HCT116 (cell line): ENCODE measurements at regions not wholly inside any gene's neighbourhood (a gene's known extent, or its start where the extent isn't known, plus 50 kb on each side); places are given as distances from the start of the nearest gene placed in this dataset.

ENCODE experiments used
- ATAC-seq: fragments of 200-7000 bp; cut with Tn5 transposase; 2 replicates; pipeline ENCODE4 v1.9.1; 2020; ENCODE audit warnings: mild to moderate bottlenecking, moderate library complexity
- BruUV-seq: library from RNA; stranded (reverse); fragments of 400-500 nt; replicated peaks from 2 replicates; lab custom pipeline; 2021; lab: Mats Ljungman, UMichigan
- CTCF ChIA-PET: fragments of 300-600 bp; sonication (Branson Sonifier 250); formaldehyde crosslinking; loops from one replicate; lab custom pipeline; 2021; ENCODE audit warnings: antibody characterized with exemption; lab: Charles Lee
- POLR2A ChIA-PET: fragments of 300-600, 350-600 bp; sonication (Branson Sonifier 250); formaldehyde crosslinking; loops from one replicate; lab custom pipeline; 2021; ENCODE audit warnings: antibody characterized with exemption; lab: Charles Lee
- RAD21 ChIA-PET, 2 experiments: fragments of 300-600 bp; sonication (Branson Sonifier 250); formaldehyde crosslinking; loops; one replicate each; lab custom pipeline; 2023; ENCODE audit warnings: low total read pairs in 2 of 2; ENCODE audit not compliant: uncharacterized antibody in 2 of 2, unreplicated experiment in 2 of 2, low non-redundant PET in 1 of 2; lab: Charles Lee
- DNase-seq: peaks from one replicate; pipeline ENCODE4 v3.0.0-alpha.2; 2010; ENCODE audit warnings: low read depth, low spot score
- H2AFZ ChIP-seq: fragments of 200-600 bp; shearing (Covaris generic), sonication (generic); 2 replicates; pipeline ENCODE4 v1.6.1; 2017; ENCODE audit warnings: low read depth, mixed run types, mixed read lengths, antibody characterized with exemption, low read length; ENCODE audit not compliant: poor library complexity, severe bottlenecking
- H3K27ac ChIP-seq: 2 replicates; pipeline ENCODE4 v1.5.1; 2012; ENCODE audit warnings: low read depth, low read length
- H3K27me3 ChIP-seq: fragments of 200-600 bp; sonication (generic); 2 replicates; pipeline ENCODE4 v1.6.1; 2016; ENCODE audit warnings: mixed run types, low read length, mixed read lengths; ENCODE audit not compliant: insufficient read depth
- H3K36me3 ChIP-seq, 2 experiments: fragments of 200-500 bp in 1 of 2; fragments of 200-600 bp in 1 of 2; sonication (Bioruptor generic) in 1 of 2; sonication (generic) in 1 of 2; 2 replicates each; pipeline versions ENCODE4 v1.5.1 to v1.6.1; 2014 to 2016; ENCODE audit warnings: low read length in 2 of 2, inconsistent platforms in 1 of 2, mixed read lengths in 1 of 2, mixed run types in 1 of 2; ENCODE audit not compliant: insufficient read depth in 2 of 2, control insufficient read depth in 1 of 2
- H3K4me1 ChIP-seq, 2 experiments: fragments of 200-600 bp in 1 of 2; sonication (generic) in 1 of 2; 2 replicates each; pipeline versions ENCODE4 v1.5.1 to v1.6.1; 2012 to 2017; ENCODE audit warnings: low read length in 2 of 2, inconsistent platforms in 1 of 2, mild to moderate bottlenecking in 1 of 2, mixed read lengths in 1 of 2, mixed run types in 1 of 2, moderate library complexity in 1 of 2; ENCODE audit not compliant: insufficient read depth in 2 of 2, control insufficient read depth in 1 of 2
- H3K4me2 ChIP-seq: fragments of 200-600 bp; sonication (generic); 2 replicates; pipeline ENCODE4 v1.6.1; 2017; ENCODE audit warnings: mixed run types, low read length, mixed read lengths
- H3K4me3 ChIP-seq, 2 experiments: fragments of 200-600 bp in 1 of 2; sonication (generic) in 1 of 2; replicated peaks in 1 of 2; 2 replicates each; pipeline ENCODE4 v1.5.1; 2011 to 2016; ENCODE audit warnings: low read length in 2 of 2, control low read depth in 1 of 2, low read depth in 1 of 2, mild to moderate bottlenecking in 1 of 2, mixed read lengths in 1 of 2, mixed run types in 1 of 2
- H3K79me2 ChIP-seq: fragments of 200-600 bp; sonication (generic); 2 replicates; pipeline ENCODE4 v1.6.1; 2017; ENCODE audit warnings: mild to moderate bottlenecking, mixed run types, low read length, moderate library complexity, mixed read lengths; ENCODE audit not compliant: insufficient read depth
- H3K9ac ChIP-seq: fragments of 200-600 bp; sonication (generic); 2 replicates; pipeline ENCODE4 v1.6.1; 2016; ENCODE audit warnings: low read length, mixed read lengths
- H3K9me2 ChIP-seq: fragments of 200-600 bp; sonication (generic), shearing (Covaris generic); 2 replicates; pipeline ENCODE4 v1.6.1; 2017; ENCODE audit warnings: mixed run types, mild to moderate bottlenecking, moderate library complexity; ENCODE audit not compliant: insufficient read depth
- H3K9me3 ChIP-seq, 2 experiments: fragments of 200-500 bp in 1 of 2; fragments of 200-600 bp in 1 of 2; sonication (Bioruptor generic) in 1 of 2; sonication (generic) in 1 of 2; 2 replicates each; pipeline ENCODE4 v1.6.1; 2014 to 2017; ENCODE audit warnings: low read length in 2 of 2, mixed read lengths in 2 of 2, inconsistent platforms in 1 of 2, low read depth in 1 of 2, mild to moderate bottlenecking in 1 of 2, mixed run types in 1 of 2, moderate library complexity in 1 of 2; ENCODE audit not compliant: control insufficient read depth in 1 of 2, insufficient read depth in 1 of 2
- H4K20me1 ChIP-seq: fragments of 200-600 bp; sonication (generic), shearing (Covaris generic); 2 replicates; pipeline ENCODE4 v1.6.1; 2017; ENCODE audit warnings: mixed run types, mild to moderate bottlenecking, moderate library complexity; ENCODE audit not compliant: insufficient read depth
- CEBPB ChIP-seq: IDR thresholded peaks from 2 replicates; pipeline ENCODE4 v1.6.1; 2012; ENCODE audit warnings: low read depth
- EGR1 ChIP-seq: IDR thresholded peaks from 2 replicates; pipeline ENCODE4 v1.6.1; 2012; ENCODE audit warnings: low read depth
- ELF1 ChIP-seq: IDR thresholded peaks from 2 replicates; pipeline ENCODE4 v1.6.1; 2012; ENCODE audit warnings: low read depth, borderline replicate concordance
- EZH2 ChIP-seq: fragments of 200-600 bp; sonication (generic); IDR thresholded peaks from 2 replicates; pipeline ENCODE4 v1.6.1; 2017; ENCODE audit warnings: antibody characterized with exemption, mixed run types
- EZH2phosphoT487 ChIP-seq: fragments of 200-600 bp; IDR thresholded peaks from 2 replicates; pipeline ENCODE4 v1.6.1; 2018; ENCODE audit warnings: antibody characterized with exemption, borderline replicate concordance
- FOSL1 ChIP-seq: IDR thresholded peaks from 2 replicates; pipeline ENCODE4 v1.6.1; 2012; ENCODE audit warnings: low read depth
- POLR2A ChIP-seq: IDR thresholded peaks from 2 replicates; pipeline ENCODE4 v1.7.0; 2011; ENCODE audit warnings: borderline replicate concordance; ENCODE audit not compliant: insufficient read depth, insufficient read length; ENCODE audit errors: extremely low read depth
- POLR2AphosphoS5 ChIP-seq: IDR thresholded peaks from 2 replicates; pipeline ENCODE4 v1.6.1; 2011; ENCODE audit warnings: mild to moderate bottlenecking, low read depth, low read length, moderate library complexity
- RAD21 ChIP-seq: IDR thresholded peaks from 2 replicates; pipeline ENCODE4 v1.6.1; 2012; ENCODE audit warnings: low read depth, mild to moderate bottlenecking
- SP1 ChIP-seq: IDR thresholded peaks from 2 replicates; pipeline ENCODE4 v1.6.1; 2012; ENCODE audit warnings: low read depth
- SRF ChIP-seq: IDR thresholded peaks from 2 replicates; pipeline ENCODE4 v1.6.1; 2012; ENCODE audit warnings: low read depth
- TCF7L2 ChIP-seq: IDR thresholded peaks from 2 replicates; pipeline ENCODE4 v1.7.0; 2011; ENCODE audit warnings: borderline replicate concordance, inconsistent platforms; ENCODE audit not compliant: insufficient read depth, insufficient read length; ENCODE audit errors: extremely low read depth
- intact Hi-C: fragments of 100-400 bp; cut with micrococcal nuclease; formaldehyde crosslinking; loops from 2 replicates; pipeline ENCODE4 v1.10.0; 2022
- TF ChIP-seq, protein P1 (sequence below), 3 experiments: fragments of 200-600 bp in 1 of 3; sonication (generic) in 1 of 3; IDR thresholded peaks in 2 of 3; conservative IDR thresholded peaks in 1 of 3; 2 replicates each; pipeline ENCODE4 v1.5.1; 2012 to 2017; ENCODE audit warnings: low read depth in 2 of 3, low read length in 2 of 3, antibody characterized with exemption in 1 of 3, borderline replicate concordance in 1 of 3, control low read depth in 1 of 3, mild to moderate bottlenecking in 1 of 3, mixed read lengths in 1 of 3, mixed run types in 1 of 3, moderate library complexity in 1 of 3; ENCODE audit not compliant: insufficient read depth in 1 of 3
- TF ChIP-seq, protein P2 (sequence below): IDR thresholded peaks from 2 replicates; pipeline ENCODE4 v1.6.1; 2012; ENCODE audit warnings: low read depth
- TF ChIP-seq, protein P3 (sequence below): IDR thresholded peaks from 2 replicates; pipeline ENCODE4 v1.6.1; 2012
- TF ChIP-seq, protein P4 (sequence below): IDR thresholded peaks from 2 replicates; pipeline ENCODE4 v1.6.1; 2012

DNA sequence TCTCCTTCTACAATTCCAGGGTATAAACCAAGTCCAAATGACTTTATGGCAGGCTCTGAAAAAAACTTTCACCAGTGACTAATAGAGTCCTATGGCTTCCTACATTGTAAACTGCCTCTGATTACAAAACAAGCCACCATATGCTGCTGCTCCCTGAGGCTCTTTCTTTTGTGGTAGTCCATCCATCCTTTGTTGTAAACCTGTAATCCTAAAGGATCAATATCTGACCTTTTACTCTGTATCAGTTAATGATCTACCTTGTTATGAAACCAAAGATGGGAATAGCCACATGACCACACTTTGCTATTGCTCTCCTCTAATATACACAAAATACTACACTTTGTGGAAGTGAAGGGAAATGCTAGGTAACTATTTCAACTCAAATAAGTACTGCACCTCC, 434.7 kb upstream of the AGTR1 start:
- RAD21 ChIA-PET: no interaction called here
- no TSS peak for BruUV-seq

DNA sequence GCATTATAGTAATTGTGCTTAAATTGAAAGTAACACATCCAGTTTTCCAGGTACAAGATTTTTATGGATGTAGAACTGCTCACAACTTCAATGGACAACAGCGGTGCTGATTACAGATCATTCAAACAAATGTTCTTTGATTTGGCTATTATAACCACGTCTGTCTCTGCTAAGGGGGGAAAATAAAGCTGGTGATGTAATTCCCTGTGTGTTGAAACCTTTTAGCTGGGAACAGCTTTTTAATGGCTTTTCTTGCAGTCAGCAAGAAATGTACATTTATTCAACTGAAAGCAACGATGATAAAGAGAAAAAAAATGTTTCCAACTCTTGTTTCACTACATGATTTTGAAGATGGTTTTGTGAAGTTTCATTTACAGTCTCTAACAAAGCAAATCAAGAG, 431.9 kb upstream of the AGTR1 start:
- Histone ChIP-seq H4K20me1 (no peaks in the 10 kb centered on the region), H3K9me2 (no peaks in the 10 kb centered on the region), H3K79me2 (no peaks in the 10 kb centered on the region), H3K36me3 (no peaks in the 10 kb centered on the region), H3K27ac (no peak overlapping the region), H3K4me2 (no peak overlapping the region), H3K9ac (no peak overlapping the region), H2AFZ (no peak overlapping the region), H3K27me3 (no peaks in the 10 kb centered on the region), H3K4me3 (no peak overlapping the region), H3K9me3 (no peaks in the 10 kb centered on the region), H3K4me1 (no peaks in the 10 kb centered on the region)
- CTCF ChIA-PET: no interaction called here
- intact Hi-C loops: no loop called here
- ATAC-seq (no peak), DNase-seq (no peak)
- RAD21 ChIA-PET: no interaction called here
- POLR2A ChIA-PET: no interaction called here
- no TSS peak for BruUV-seq
- no peak for TF ChIP-seq CEBPB
- TF ChIP-seq FOSL1: no peak
- no peak for TF ChIP-seq TCF7L2
- TF ChIP-seq POLR2AphosphoS5: no peak
- TF ChIP-seq EGR1: no peak
- TF ChIP-seq, protein P1, sequence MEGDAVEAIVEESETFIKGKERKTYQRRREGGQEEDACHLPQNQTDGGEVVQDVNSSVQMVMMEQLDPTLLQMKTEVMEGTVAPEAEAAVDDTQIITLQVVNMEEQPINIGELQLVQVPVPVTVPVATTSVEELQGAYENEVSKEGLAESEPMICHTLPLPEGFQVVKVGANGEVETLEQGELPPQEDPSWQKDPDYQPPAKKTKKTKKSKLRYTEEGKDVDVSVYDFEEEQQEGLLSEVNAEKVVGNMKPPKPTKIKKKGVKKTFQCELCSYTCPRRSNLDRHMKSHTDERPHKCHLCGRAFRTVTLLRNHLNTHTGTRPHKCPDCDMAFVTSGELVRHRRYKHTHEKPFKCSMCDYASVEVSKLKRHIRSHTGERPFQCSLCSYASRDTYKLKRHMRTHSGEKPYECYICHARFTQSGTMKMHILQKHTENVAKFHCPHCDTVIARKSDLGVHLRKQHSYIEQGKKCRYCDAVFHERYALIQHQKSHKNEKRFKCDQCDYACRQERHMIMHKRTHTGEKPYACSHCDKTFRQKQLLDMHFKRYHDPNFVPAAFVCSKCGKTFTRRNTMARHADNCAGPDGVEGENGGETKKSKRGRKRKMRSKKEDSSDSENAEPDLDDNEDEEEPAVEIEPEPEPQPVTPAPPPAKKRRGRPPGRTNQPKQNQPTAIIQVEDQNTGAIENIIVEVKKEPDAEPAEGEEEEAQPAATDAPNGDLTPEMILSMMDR (IDR thresholded peaks at IDR 0.05 in 2 of 3, conservative IDR thresholded peaks at IDR 0.05 in 1 of 3; ENCODE audit: borderline replicate concordance in 1 of 3, insufficient read depth in 1 of 3, low read depth in 2 of 3, low read length in 2 of 3): no peak
- TF ChIP-seq EZH2: no peak
- TF ChIP-seq, protein P2, sequence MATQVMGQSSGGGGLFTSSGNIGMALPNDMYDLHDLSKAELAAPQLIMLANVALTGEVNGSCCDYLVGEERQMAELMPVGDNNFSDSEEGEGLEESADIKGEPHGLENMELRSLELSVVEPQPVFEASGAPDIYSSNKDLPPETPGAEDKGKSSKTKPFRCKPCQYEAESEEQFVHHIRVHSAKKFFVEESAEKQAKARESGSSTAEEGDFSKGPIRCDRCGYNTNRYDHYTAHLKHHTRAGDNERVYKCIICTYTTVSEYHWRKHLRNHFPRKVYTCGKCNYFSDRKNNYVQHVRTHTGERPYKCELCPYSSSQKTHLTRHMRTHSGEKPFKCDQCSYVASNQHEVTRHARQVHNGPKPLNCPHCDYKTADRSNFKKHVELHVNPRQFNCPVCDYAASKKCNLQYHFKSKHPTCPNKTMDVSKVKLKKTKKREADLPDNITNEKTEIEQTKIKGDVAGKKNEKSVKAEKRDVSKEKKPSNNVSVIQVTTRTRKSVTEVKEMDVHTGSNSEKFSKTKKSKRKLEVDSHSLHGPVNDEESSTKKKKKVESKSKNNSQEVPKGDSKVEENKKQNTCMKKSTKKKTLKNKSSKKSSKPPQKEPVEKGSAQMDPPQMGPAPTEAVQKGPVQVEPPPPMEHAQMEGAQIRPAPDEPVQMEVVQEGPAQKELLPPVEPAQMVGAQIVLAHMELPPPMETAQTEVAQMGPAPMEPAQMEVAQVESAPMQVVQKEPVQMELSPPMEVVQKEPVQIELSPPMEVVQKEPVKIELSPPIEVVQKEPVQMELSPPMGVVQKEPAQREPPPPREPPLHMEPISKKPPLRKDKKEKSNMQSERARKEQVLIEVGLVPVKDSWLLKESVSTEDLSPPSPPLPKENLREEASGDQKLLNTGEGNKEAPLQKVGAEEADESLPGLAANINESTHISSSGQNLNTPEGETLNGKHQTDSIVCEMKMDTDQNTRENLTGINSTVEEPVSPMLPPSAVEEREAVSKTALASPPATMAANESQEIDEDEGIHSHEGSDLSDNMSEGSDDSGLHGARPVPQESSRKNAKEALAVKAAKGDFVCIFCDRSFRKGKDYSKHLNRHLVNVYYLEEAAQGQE: no peak
- no peak for TF ChIP-seq ELF1
- TF ChIP-seq, protein P3, sequence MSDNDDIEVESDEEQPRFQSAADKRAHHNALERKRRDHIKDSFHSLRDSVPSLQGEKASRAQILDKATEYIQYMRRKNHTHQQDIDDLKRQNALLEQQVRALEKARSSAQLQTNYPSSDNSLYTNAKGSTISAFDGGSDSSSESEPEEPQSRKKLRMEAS: no peak
- no peak for TF ChIP-seq EZH2phosphoT487
- TF ChIP-seq SRF: no peak

More for the DNA sequence above, 434.7 kb upstream of the AGTR1 start:
- Histone ChIP-seq H3K4me2 (no peak overlapping the region), H3K4me1 (no peaks in the 10 kb centered on the region), H3K9ac (no peak overlapping the region), H4K20me1 (no peaks in the 10 kb centered on the region), H2AFZ (no peak overlapping the region), H3K27me3 (no peaks in the 10 kb centered on the region), H3K79me2 (no peaks in the 10 kb centered on the region), H3K36me3 (no peaks in the 10 kb centered on the region), H3K9me3 (no peaks in the 10 kb centered on the region), H3K4me3 (no peak overlapping the region), H3K9me2 (no peaks in the 10 kb centered on the region), H3K27ac (no peak overlapping the region)
- intact Hi-C loops: no loop called here
- ChIA-PET POLR2A (no interaction called here), CTCF (no interaction called here)
- no peak for ATAC-seq
- DNase-seq: no peak
- TF ChIP-seq SP1: no peak
- TF ChIP-seq RAD21: no peak
- TF ChIP-seq, protein P3: no peak
- TF ChIP-seq, protein P4, sequence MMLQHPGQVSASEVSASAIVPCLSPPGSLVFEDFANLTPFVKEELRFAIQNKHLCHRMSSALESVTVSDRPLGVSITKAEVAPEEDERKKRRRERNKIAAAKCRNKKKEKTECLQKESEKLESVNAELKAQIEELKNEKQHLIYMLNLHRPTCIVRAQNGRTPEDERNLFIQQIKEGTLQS: no peak
- TF ChIP-seq EZH2: no peak
- no peak for TF ChIP-seq CEBPB
- TF ChIP-seq POLR2A: no peak
- TF ChIP-seq POLR2AphosphoS5: no peak
